ENCODE measurements at regions not wholly inside any gene's neighbourhood (a gene's known extent, or its start where the extent isn't known, plus 50 kb on each side); places are given as distances from the start of the nearest gene placed in this dataset.

- Histone ChIP-seq H3K9ac (ENCODE audit: low read length) (no peak overlapping the region), H3K27ac (ENCODE audit: low read length in 2 of 2) (no peak overlapping the region), H3K4me3 (ENCODE audit: control extremely low read depth in 1 of 5, extremely low read depth in 1 of 5, insufficient read depth in 1 of 5, low read depth in 2 of 5, low read length in 4 of 5) (no peak overlapping the region), H3K4me1 (ENCODE audit: control insufficient read depth in 2 of 2, insufficient read depth in 2 of 2, low read length in 2 of 2) (no peaks in the 10 kb centered on the region), H4K20me1 (ENCODE audit: control insufficient read depth, insufficient read depth, low read length, poor library complexity, severe bottlenecking) (no peaks in the 10 kb centered on the region), H2AFZ (ENCODE audit: insufficient read depth, low read depth, low read length, poor library complexity, severe bottlenecking) (no peak overlapping the region), H3K36me3 (replicated peaks in 1 of 2; ENCODE audit: control extremely low read depth in 1 of 2, control insufficient read depth in 1 of 2, extremely low read depth in 1 of 2, insufficient read depth in 2 of 2, low read length in 1 of 2) (no peaks in the 10 kb centered on the region), H3K79me2 (ENCODE audit: control insufficient read depth, insufficient read depth, low read length) (no peaks in the 10 kb centered on the region), H3K27me3 (replicated peaks in 1 of 4; ENCODE audit: control extremely low read depth in 1 of 4, control insufficient read depth in 3 of 4, insufficient read depth in 4 of 4, low read length in 3 of 4) (no peaks in the 10 kb centered on the region), H3K4me2 (replicated peaks; ENCODE audit: low read depth, low read length, poor library complexity, severe bottlenecking) (no peak overlapping the region), H3K9me3 (ENCODE audit: control extremely low read depth in 1 of 3, control insufficient read depth in 2 of 3, insufficient read depth in 1 of 3, low read length in 2 of 3) (no peaks in the 10 kb centered on the region)
- ChIA-PET CTCF (no interaction called here), POLR2A (no interaction called here)
- no peaks in the 10 kb centered on the region for H3K9me3 Mint-ChIP-seq (ENCODE audit: insufficient read depth)
- no peak for ATAC-seq (ENCODE audit: low read depth)
- H3K27ac Mint-ChIP-seq: no peak overlapping the region
- no peak for DNase-seq
- no peak overlapping the region for H3K4me3 Mint-ChIP-seq
- TF ChIP-seq EZH2 (IDR thresholded peaks at IDR 0.05; ENCODE audit: borderline replicate concordance, insufficient read depth, low read depth, low read length, poor library complexity, severe bottlenecking) (no peak), CTCF (IDR thresholded peaks at IDR 0.05) (no peak)
- peaks cover 15% of the 10 kb centered on the region for H3K27me3 Mint-ChIP-seq
- intact Hi-C loops (cut with micrococcal nuclease): no loop called here
- no peaks in the 10 kb centered on the region for H3K4me1 Mint-ChIP-seq
- 81% methylated on average over 6 of the region's 7 CpGs for WGBS (ENCODE audit: insufficient coverage)
Measured at GRCh38 chr16:66164581-66165247, 201.8 kb upstream of the CDH5 start.

- no peak for ATAC-seq (ENCODE audit: low read depth)
- ChIA-PET CTCF (no interaction called here), POLR2A (no interaction called here)
- H3K4me3 Mint-ChIP-seq: no peak overlapping the region
- Histone ChIP-seq H3K27ac (ENCODE audit: low read length in 2 of 2) (no peak overlapping the region), H3K4me3 (ENCODE audit: control extremely low read depth in 1 of 5, extremely low read depth in 1 of 5, insufficient read depth in 1 of 5, low read depth in 2 of 5, low read length in 4 of 5) (no peak overlapping the region), H4K20me1 (ENCODE audit: control insufficient read depth, insufficient read depth, low read length, poor library complexity, severe bottlenecking) (no peaks in the 10 kb centered on the region), H3K36me3 (replicated peaks in 1 of 2; ENCODE audit: control extremely low read depth in 1 of 2, control insufficient read depth in 1 of 2, extremely low read depth in 1 of 2, insufficient read depth in 2 of 2, low read length in 1 of 2) (no peaks in the 10 kb centered on the region), H3K9ac (ENCODE audit: low read length) (no peak overlapping the region), H3K79me2 (ENCODE audit: control insufficient read depth, insufficient read depth, low read length) (no peaks in the 10 kb centered on the region), H3K27me3 (replicated peaks in 1 of 4; ENCODE audit: control extremely low read depth in 1 of 4, control insufficient read depth in 3 of 4, insufficient read depth in 4 of 4, low read length in 3 of 4) (no peaks in the 10 kb centered on the region), H3K4me1 (ENCODE audit: control insufficient read depth in 2 of 2, insufficient read depth in 2 of 2, low read length in 2 of 2) (no peaks in the 10 kb centered on the region), H3K9me3 (ENCODE audit: control extremely low read depth in 1 of 3, control insufficient read depth in 2 of 3, insufficient read depth in 1 of 3, low read length in 2 of 3) (no peaks in the 10 kb centered on the region), H3K4me2 (replicated peaks; ENCODE audit: low read depth, low read length, poor library complexity, severe bottlenecking) (no peak overlapping the region), H2AFZ (ENCODE audit: insufficient read depth, low read depth, low read length, poor library complexity, severe bottlenecking) (no peak overlapping the region)
- TF ChIP-seq CTCF (IDR thresholded peaks at IDR 0.05) (no peak), EZH2 (IDR thresholded peaks at IDR 0.05; ENCODE audit: borderline replicate concordance, insufficient read depth, low read depth, low read length, poor library complexity, severe bottlenecking) (no peak)
- no peaks in the 10 kb centered on the region for H3K4me1 Mint-ChIP-seq
- DNase-seq: no peak
- intact Hi-C loops (cut with micrococcal nuclease): no loop called here
- WGBS (ENCODE audit: insufficient coverage): 84% methylated on average over 4 of the region's 5 CpGs
- H3K27ac Mint-ChIP-seq: no peak overlapping the region
- peaks cover 15% of the 10 kb centered on the region for H3K27me3 Mint-ChIP-seq
- H3K9me3 Mint-ChIP-seq (ENCODE audit: insufficient read depth): no peaks in the 10 kb centered on the region
Measured at GRCh38 chr16:66162821-66163220, 203.7 kb upstream of the CDH5 start.
